GM12864 (cell line): ENCODE measurements at regions not wholly inside any gene's neighbourhood (a gene's known extent, or its start where the extent isn't known, plus 50 kb on each side); places are given as distances from the start of the nearest gene placed in this dataset.

Source experiments
- DNase-seq: peaks from one replicate; pipeline ENCODE4 v3.0.0-alpha.2; 2011; ENCODE audit warnings: low read depth
- H3K4me3 ChIP-seq: 2 replicates; pipeline ENCODE4 v1.5.1; 2011; ENCODE audit warnings: mild to moderate bottlenecking, low read depth, low read length, control low read depth
- TF ChIP-seq, protein P1 (sequence below): IDR thresholded peaks from 2 replicates; pipeline ENCODE4 v1.5.1; 2011; ENCODE audit warnings: low read depth, mild to moderate bottlenecking, moderate library complexity, low read length, control low read depth, inconsistent platforms; ENCODE audit errors: missing control alignments

DNA sequence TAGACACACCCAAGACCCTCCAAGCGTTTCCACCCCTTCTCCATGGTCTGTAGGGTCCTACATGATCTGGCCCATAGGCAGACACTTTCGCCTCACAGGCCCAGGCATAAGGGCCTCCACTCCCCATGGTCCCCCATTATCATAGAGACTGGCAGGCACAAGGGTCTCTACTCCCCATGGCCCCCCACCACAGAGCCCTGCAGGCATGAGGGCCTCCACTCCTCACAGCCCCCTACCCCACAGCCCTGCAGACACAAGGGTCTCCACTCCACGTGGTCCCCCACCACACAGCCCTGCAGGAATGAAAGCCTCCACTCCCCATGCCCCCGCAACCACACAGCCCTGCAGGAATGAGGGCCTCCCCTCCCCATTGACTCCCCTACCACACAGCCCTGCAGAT, 159.7 kb upstream of the AGAP1 start:
- TF ChIP-seq, protein P1, sequence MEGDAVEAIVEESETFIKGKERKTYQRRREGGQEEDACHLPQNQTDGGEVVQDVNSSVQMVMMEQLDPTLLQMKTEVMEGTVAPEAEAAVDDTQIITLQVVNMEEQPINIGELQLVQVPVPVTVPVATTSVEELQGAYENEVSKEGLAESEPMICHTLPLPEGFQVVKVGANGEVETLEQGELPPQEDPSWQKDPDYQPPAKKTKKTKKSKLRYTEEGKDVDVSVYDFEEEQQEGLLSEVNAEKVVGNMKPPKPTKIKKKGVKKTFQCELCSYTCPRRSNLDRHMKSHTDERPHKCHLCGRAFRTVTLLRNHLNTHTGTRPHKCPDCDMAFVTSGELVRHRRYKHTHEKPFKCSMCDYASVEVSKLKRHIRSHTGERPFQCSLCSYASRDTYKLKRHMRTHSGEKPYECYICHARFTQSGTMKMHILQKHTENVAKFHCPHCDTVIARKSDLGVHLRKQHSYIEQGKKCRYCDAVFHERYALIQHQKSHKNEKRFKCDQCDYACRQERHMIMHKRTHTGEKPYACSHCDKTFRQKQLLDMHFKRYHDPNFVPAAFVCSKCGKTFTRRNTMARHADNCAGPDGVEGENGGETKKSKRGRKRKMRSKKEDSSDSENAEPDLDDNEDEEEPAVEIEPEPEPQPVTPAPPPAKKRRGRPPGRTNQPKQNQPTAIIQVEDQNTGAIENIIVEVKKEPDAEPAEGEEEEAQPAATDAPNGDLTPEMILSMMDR = no peak
- DNase-seq = no peak
- no peak overlapping the region for H3K4me3 ChIP-seq

DNA sequence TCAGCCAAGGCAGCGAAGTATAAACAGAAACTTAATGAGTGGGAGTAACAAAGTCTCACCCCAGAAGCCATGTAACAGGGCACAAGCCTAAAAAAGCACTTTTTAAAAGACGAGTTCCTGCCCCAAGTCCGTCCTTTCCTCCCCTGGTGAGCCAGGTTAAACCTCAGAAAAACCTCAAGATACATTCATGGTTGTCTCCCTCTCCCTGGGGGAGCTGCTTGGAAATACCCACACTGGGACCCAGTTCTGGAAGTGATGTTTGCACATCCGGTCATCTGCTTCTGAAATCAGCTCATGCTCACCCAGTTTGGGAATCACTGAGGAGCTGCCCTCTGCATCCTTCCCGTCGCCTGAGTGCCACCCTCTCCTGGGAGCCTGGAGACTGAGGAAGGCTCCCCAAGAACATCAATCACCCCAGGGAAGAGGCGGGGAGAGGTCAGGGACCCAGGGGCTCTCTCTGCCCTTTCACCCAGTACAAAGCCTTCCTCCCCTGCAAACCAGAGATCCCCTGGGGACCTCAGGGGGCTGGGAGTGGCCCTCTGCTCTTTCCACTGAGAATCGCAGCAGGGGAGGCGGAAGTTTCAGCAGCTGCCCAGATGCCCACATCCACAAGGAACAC, 150.6 kb upstream of the AGAP1 start:
- H3K4me3 ChIP-seq = no peak overlapping the region
- TF ChIP-seq, protein P1 = no peak
- no peak for DNase-seq

DNA sequence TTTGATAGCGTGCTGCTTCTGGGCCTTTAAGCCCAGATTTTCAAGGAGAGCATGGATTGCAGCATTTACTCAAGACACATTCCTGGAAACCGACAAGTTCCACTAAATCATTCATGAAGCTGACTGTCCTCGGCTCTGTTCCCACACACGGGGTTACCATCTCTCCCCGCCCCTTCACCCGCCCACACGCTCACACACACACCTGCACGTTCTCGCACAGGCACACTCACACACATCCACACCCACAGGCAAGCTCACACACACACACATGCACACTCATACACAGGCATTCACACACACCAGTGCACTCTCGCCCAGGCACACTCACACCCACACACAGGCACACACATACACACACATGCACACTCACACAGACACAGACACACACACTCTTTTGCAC, 150.0 kb upstream of the AGAP1 start:
- no peak for DNase-seq
- TF ChIP-seq, protein P1 = no peak
- H3K4me3 ChIP-seq = no peak overlapping the region

DNA sequence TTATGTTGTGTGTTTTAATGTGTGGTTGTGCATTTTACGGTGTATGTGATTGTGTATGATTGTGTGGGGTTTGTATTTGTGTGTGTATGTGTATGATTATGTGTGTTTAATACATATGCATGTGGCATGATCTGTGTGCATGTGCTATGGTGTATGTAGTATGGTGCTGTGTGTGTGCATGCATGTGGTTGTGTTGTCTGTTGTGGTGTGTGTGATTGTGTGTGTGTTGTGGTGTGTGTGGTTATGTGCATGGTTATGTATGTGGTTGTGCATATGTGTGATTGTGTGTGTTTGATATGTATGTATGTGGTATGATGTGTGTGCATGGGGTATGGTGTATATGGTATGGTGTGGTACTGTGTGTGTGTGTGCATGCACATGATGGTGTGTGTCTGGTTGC, 148.1 kb upstream of the AGAP1 start:
- H3K4me3 ChIP-seq = no peak overlapping the region
- TF ChIP-seq, protein P1 = no peak
- DNase-seq = no peak

DNA sequence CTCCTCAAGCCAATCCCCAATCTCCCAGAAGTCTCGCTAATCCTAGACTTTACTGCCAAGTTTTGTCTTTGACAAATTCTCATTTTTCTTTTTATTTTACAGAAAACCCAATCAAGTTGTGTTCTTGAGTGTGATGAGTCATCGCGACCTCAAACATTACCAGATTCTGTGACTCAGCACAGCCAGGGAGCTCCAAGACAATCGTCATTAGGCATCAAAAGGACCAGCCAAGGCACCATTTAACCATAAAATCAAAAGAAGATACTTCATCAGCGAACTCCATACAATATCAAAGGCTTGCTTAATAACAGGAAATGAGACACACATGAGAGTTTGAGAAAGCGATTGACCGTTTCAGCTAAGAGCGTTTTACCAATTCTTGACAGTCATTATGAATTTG, 146.2 kb upstream of the AGAP1 start:
- DNase-seq = no peak
- TF ChIP-seq, protein P1 = no peak
- no peak overlapping the region for H3K4me3 ChIP-seq

DNA sequence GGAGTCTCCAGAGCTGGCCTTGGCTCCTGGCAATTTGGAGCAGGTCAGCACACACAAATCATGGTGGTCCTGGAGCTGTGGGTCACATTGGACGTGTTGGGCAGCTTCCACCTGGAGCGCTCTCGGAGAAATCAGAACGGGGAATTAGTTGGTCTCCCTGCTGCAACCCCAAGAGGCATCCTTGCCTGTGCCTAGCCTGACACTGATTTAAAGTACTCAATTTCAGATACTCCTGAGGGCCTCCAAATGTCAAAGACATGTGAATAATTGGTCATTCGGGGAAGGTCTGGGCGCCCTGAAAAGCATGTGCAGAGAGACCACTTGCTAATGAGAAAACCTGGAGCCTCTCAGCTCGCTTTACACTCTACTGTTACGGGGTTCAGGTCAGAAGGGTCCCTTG, 145.5 kb upstream of the AGAP1 start:
- no peak for DNase-seq
- H3K4me3 ChIP-seq = no peak overlapping the region
- TF ChIP-seq, protein P1 = no peak

DNA sequence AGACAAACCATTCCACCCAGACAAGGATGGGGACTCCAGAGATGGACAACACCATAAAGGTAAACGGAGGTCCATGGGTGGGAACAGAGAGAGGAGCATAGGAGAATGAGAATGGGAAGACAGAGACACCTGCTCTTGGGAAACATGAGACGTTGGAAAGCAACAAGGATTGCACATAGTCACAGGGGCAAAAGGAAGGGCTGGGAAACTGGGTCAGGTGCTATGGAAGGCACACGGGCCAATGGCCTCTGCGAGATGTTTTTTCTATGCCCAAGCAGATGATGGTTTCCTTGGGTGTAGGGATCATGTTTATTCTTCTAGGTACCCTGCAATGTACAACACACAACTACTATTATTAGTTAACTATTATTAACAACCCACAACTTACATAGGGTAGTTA, 143.6 kb upstream of the AGAP1 start:
- DNase-seq = no peak

More for the DNA sequence above, 143.6 kb upstream of the AGAP1 start:
- H3K4me3 ChIP-seq = no peak overlapping the region
- TF ChIP-seq, protein P1 = no peak
